ENCODE measurements at regions not wholly inside any gene's neighbourhood (a gene's known extent, or its start where the extent isn't known, plus 50 kb on each side); places are given as distances from the start of the nearest gene placed in this dataset.
A peak's percentile ranks its signal among the peaks of the same experiment; 100 is the strongest.

DNA sequence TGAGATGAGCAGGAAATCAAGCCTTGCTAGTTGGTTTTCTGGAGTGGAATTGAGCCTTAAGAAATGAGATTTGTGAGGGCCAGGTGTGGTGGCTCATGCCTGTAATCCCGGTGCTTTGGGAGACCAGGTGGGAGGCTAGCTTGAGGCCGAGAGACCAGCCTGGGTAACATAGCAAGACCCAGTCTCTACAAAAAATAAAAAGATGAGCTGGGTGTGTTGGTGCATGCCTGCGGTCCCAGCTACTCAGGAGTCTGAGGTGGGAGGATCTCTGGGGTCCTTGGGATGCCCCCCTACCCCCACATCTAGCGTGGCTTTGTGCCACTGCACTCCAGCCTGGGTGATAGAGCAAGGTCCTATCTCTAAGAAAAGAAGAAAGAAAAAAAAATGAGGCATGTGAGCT lies 104.2 kb upstream of the RTL1 start:
- peak overlapping the region in 2 of 3 experiments; percentile 29 to 68 for H3K27ac Mint-ChIP-seq

DNA sequence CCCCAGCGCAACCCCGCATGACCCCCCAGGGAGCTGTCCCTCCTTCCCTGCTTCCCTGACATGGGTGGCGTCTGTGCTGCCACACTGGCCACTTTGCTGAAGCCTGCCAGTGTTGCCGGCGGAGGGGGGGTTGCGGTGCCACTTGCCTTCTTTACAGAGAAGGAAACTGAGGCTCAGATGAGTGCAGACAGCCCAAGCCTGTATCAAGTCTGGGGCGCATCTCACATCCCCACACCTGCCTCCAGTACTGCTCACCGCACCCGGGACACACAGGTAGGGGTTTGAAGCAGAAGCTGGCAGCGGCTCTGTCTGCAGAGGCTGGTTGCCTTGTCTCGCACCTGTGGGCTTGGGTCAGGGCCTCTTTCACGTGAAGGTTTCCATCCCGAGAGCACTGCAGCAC lies 104.7 kb upstream of the RTL1 start:
- peaks cover 7% of the 10 kb centered on the region for H3K27me3 Mint-ChIP-seq (ENCODE audit: low read depth)
- no peak overlapping the region for H3K4me3 Mint-ChIP-seq
- H3K4me1 Mint-ChIP-seq = peaks cover 40% of the 10 kb centered on the region
- peaks cover 12% of the 10 kb centered on the region for H3K9me3 Mint-ChIP-seq
- TF ChIP-seq, protein P1, sequence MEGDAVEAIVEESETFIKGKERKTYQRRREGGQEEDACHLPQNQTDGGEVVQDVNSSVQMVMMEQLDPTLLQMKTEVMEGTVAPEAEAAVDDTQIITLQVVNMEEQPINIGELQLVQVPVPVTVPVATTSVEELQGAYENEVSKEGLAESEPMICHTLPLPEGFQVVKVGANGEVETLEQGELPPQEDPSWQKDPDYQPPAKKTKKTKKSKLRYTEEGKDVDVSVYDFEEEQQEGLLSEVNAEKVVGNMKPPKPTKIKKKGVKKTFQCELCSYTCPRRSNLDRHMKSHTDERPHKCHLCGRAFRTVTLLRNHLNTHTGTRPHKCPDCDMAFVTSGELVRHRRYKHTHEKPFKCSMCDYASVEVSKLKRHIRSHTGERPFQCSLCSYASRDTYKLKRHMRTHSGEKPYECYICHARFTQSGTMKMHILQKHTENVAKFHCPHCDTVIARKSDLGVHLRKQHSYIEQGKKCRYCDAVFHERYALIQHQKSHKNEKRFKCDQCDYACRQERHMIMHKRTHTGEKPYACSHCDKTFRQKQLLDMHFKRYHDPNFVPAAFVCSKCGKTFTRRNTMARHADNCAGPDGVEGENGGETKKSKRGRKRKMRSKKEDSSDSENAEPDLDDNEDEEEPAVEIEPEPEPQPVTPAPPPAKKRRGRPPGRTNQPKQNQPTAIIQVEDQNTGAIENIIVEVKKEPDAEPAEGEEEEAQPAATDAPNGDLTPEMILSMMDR (IDR thresholded peaks at IDR 0.05; ENCODE audit: unreplicated experiment in 3 of 3) = no peak
- H3K27ac Mint-ChIP-seq = peak overlapping the region; percentile 37 to 90 (median 68)
- H3K36me3 Mint-ChIP-seq (ENCODE audit: low read depth) = no peaks in the 10 kb centered on the region

More for the DNA sequence above, 104.2 kb upstream of the RTL1 start:
- Mint-ChIP-seq H3K4me3 (no peak overlapping the region), H3K27me3 (ENCODE audit: low read depth) (peaks cover 6% of the 10 kb centered on the region), H3K36me3 (ENCODE audit: low read depth) (no peaks in the 10 kb centered on the region), H3K9me3 (peaks cover 12% of the 10 kb centered on the region), H3K4me1 (peaks cover 40% of the 10 kb centered on the region)
- TF ChIP-seq, protein P1 (IDR thresholded peaks at IDR 0.05; ENCODE audit: unreplicated experiment in 3 of 3) = no peak

DNA sequence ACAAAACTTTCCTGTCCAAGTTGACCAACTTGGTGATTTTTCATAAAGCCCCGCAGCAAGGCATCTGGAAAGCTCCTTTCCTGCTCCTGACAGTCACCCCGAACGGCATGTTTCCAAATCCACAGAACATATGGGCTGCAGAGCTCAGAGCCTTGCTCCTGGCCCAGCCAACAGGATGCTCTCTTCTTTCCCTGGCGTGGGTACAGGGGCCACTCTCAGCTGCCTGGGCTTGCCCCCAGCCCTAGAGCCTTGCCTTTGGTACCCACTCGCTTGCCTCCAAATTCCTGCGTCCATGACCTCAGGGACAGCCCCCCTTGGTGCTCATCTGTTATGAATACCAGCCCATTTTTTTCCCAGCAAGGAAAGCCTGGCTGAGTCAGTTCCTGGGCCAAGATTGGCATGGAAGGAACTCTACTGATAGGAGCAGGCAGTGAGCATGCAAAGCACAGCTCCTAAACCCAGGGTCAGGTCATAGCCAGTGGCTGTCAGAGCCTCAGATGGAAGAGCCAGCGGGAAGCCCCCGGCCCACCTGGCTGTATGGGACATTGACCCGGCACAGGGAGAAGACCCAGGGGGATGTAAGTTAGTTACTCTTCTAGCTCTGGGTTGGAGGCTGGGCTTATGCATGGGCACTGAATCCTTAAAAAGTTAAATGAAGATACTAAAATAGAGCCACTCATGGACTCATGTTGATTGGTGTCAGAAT lies 105.3 kb upstream of the RTL1 start:
- Mint-ChIP-seq H3K4me1 (peaks cover 35% of the 10 kb centered on the region), H3K27ac (peak overlapping the region; percentile 37 to 90 (median 68)), H3K27me3 (ENCODE audit: low read depth) (peaks cover 7% of the 10 kb centered on the region), H3K36me3 (ENCODE audit: low read depth) (no peaks in the 10 kb centered on the region), H3K4me3 (no peak overlapping the region), H3K9me3 (peaks cover 12% of the 10 kb centered on the region)
- TF ChIP-seq, protein P1 (IDR thresholded peaks at IDR 0.05; ENCODE audit: unreplicated experiment in 3 of 3) = no peak

DNA sequence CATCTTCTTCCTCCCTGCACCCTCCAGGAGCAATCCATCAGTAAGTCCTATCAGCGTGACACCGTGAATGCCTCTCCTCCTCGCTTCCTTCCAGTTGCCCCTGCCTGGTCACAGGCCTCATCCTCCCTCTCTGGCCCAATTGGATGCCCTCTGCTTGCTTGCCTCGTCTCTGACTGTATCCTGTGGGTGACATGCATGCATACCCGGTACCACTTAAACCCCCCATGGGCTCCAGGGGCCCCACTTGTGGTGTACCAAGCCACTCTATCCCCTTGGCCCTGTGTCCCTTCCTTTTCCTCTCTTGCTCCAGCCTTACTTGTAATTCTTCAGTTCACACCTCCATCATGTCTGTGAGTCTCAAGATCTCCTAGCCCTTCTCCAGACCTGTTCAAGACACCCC lies 106.0 kb upstream of the RTL1 start:
- peaks cover 12% of the 10 kb centered on the region for H3K9me3 Mint-ChIP-seq
- TF ChIP-seq, protein P1 (IDR thresholded peaks at IDR 0.05; ENCODE audit: unreplicated experiment in 3 of 3) = no peak
- H3K36me3 Mint-ChIP-seq (ENCODE audit: low read depth) = no peaks in the 10 kb centered on the region
- H3K4me3 Mint-ChIP-seq = no peak overlapping the region
- peak overlapping the region; percentile 47 to 68 (median 50) for H3K27ac Mint-ChIP-seq
- H3K27me3 Mint-ChIP-seq (ENCODE audit: low read depth) = peaks cover 7% of the 10 kb centered on the region
- H3K4me1 Mint-ChIP-seq = peaks cover 27% of the 10 kb centered on the region

DNA sequence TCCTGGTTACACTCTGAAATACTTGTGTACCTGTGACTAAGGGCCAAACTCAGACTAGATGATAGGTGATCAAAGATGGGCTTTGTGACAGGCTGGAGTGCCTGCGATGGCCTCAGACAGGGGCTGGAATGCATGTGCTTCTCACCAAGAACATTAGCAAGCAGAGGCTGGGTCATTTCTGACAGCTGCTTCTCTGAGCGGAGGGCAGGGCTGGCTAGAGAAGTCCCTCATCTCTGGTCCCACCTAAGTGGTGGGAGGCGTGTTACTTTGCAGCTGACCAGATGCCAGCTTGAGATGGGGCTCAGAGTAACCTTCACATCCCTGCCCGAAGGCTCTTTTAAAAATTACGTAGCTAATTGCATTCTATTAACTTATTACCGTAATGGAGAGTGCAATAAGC lies 106.8 kb upstream of the RTL1 start:
- TF ChIP-seq, protein P1 (IDR thresholded peaks at IDR 0.05; ENCODE audit: unreplicated experiment in 3 of 3) = no peak
- Mint-ChIP-seq H3K4me1 (peaks cover 20% of the 10 kb centered on the region), H3K27me3 (ENCODE audit: low read depth) (peaks cover 4% of the 10 kb centered on the region), H3K27ac (no peak overlapping the region), H3K9me3 (peaks cover 12% of the 10 kb centered on the region), H3K4me3 (no peak overlapping the region), H3K36me3 (ENCODE audit: low read depth) (no peaks in the 10 kb centered on the region)

DNA sequence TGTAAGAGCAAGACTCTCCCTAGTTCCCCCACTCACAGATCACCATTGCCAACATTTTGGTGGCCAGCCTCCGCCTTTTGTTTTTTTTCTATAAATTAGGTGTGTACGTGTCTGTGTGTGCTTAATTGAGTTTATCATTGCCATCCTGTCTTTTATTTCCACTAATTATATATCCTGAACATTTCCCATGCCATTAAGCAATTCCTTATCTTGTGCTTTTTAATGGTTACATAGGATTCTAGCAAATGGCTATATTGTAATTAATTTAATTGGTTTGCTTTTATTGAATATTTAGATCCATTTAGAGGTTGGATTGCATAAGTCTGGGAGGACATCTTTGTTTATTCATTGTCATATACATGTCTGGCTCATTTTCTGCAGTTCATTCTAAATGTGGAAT lies 107.3 kb upstream of the RTL1 start:
- Mint-ChIP-seq H3K4me1 (peaks cover 14% of the 10 kb centered on the region), H3K27ac (no peak overlapping the region), H3K4me3 (no peak overlapping the region), H3K36me3 (ENCODE audit: low read depth) (no peaks in the 10 kb centered on the region), H3K27me3 (ENCODE audit: low read depth) (peaks cover 4% of the 10 kb centered on the region), H3K9me3 (peaks cover 12% of the 10 kb centered on the region)
- TF ChIP-seq, protein P1 (IDR thresholded peaks at IDR 0.05; ENCODE audit: unreplicated experiment in 3 of 3) = no peak

Data from nephron (organoid).